HEK293 (cell line): ENCODE measurements at regions not wholly inside any gene's neighbourhood (a gene's known extent, or its start where the extent isn't known, plus 50 kb on each side); places are given as distances from the start of the nearest gene placed in this dataset.

Source experiments
- CTCF ChIA-PET: fragments of 350-600 bp; formaldehyde crosslinking; extraction: SDS; loops from one replicate; lab custom pipeline; 2021; ENCODE audit warnings: antibody characterized with exemption; lab: Yijun Ruan, JAX
- POLR2A ChIA-PET: fragments of 300-600 bp; formaldehyde crosslinking; extraction: SDS; loops from one replicate; lab custom pipeline; 2020; ENCODE audit warnings: antibody characterized with exemption, inconsistent platforms; lab: Yijun Ruan, JAX
- H3K27ac ChIP-seq: fragments of 200-500 bp; sonication (Bioruptor generic); 2 replicates; pipeline ENCODE4 v1.5.1; 2014; ENCODE audit warnings: low read depth, low read length, control low read depth, inconsistent platforms; ENCODE audit errors: extremely low read depth
- H3K36me3 ChIP-seq, 2 experiments: fragments of 200-500 bp in 1 of 2; sonication (Bioruptor generic) in 1 of 2; 1 replicate in 1 of 2; 2 replicates in 1 of 2; pipeline ENCODE4 v1.5.1; 2014 to 2017; ENCODE audit warnings: inconsistent platforms in 2 of 2, low read length in 2 of 2; ENCODE audit not compliant: control insufficient read depth in 2 of 2, insufficient read depth in 1 of 2
- H3K4me1 ChIP-seq: fragments of 200-500 bp; sonication (Bioruptor generic); 2 replicates; pipeline ENCODE4 v1.5.1; 2014; ENCODE audit warnings: mild to moderate bottlenecking, low read length, inconsistent platforms; ENCODE audit not compliant: control insufficient read depth, insufficient read depth
- H3K4me3 ChIP-seq: 2 replicates; pipeline ENCODE4 v1.5.1; 2011; ENCODE audit warnings: low read depth, mild to moderate bottlenecking, control low read depth, low read length, moderate library complexity
- H3K9me3 ChIP-seq: fragments of 200-500 bp; sonication (Bioruptor generic); 2 replicates; pipeline ENCODE4 v1.5.1; 2014; ENCODE audit warnings: low read depth, low read length, inconsistent platforms; ENCODE audit not compliant: control insufficient read depth, insufficient read depth
- BCL11B ChIP-seq: fragments of 450-650 bp; formaldehyde crosslinking; IDR thresholded peaks from 2 replicates; pipeline ENCODE4 v1.5.1; 2016; ENCODE audit warnings: low read depth, missing biosample characterization, missing genetic modification characterization
- GLIS2 ChIP-seq: fragments of 450-650 bp; formaldehyde crosslinking; IDR thresholded peaks from 2 replicates; pipeline ENCODE4 v1.5.1; 2016; ENCODE audit warnings: missing biosample characterization, missing genetic modification characterization
- IKZF3 ChIP-seq: fragments of 450-650 bp; IDR thresholded peaks from 2 replicates; pipeline ENCODE4 v1.5.0; 2018; ENCODE audit warnings: missing biosample characterization, mild to moderate bottlenecking, missing genetic modification characterization, moderate library complexity
- KLF8 ChIP-seq: fragments of 450-650 bp; formaldehyde crosslinking; IDR thresholded peaks from 2 replicates; pipeline ENCODE4 v1.5.1; 2016; ENCODE audit warnings: missing biosample characterization, missing genetic modification characterization
- MEIS1 ChIP-seq: sonication (generic); formaldehyde crosslinking; IDR thresholded peaks from 2 replicates; pipeline ENCODE4 v1.8.1; 2022; ENCODE audit warnings: missing genetic modification reagents, mild to moderate bottlenecking, borderline replicate concordance
- OSR2 ChIP-seq: fragments of 450-650 bp; formaldehyde crosslinking; IDR thresholded peaks from 2 replicates; pipeline ENCODE4 v1.5.1; 2016; ENCODE audit warnings: missing biosample characterization, missing genetic modification characterization
- SP3 ChIP-seq: fragments of 450-650 bp; formaldehyde crosslinking; IDR thresholded peaks from 2 replicates; pipeline ENCODE4 v1.5.1; 2016; ENCODE audit warnings: missing biosample characterization, missing genetic modification characterization
- ZBTB11 ChIP-seq: fragments of 450-650 bp; formaldehyde crosslinking; conservative IDR thresholded peaks from 2 replicates; pipeline ENCODE4 v1.5.1; 2016; ENCODE audit warnings: low read depth, missing biosample characterization, missing genetic modification characterization
- ZBTB21 ChIP-seq: fragments of 450-650 bp; formaldehyde crosslinking; IDR thresholded peaks from 2 replicates; pipeline ENCODE4 v1.5.1; 2017; ENCODE audit warnings: missing biosample characterization, missing genetic modification characterization
- ZBTB49 ChIP-seq: fragments of 450-650 bp; formaldehyde crosslinking; IDR thresholded peaks from 2 replicates; pipeline ENCODE4 v1.5.1; 2016; ENCODE audit warnings: missing biosample characterization, missing genetic modification characterization, low read depth
- ZNF10 ChIP-seq: fragments of 450-650 bp; formaldehyde crosslinking; IDR thresholded peaks from 2 replicates; pipeline ENCODE4 v1.5.1; 2017; ENCODE audit warnings: missing biosample characterization, missing genetic modification characterization
- ZNF175 ChIP-seq: fragments of 450-650 bp; formaldehyde crosslinking; IDR thresholded peaks from 2 replicates; pipeline ENCODE4 v1.5.1; 2016; ENCODE audit warnings: missing biosample characterization, missing genetic modification characterization
- ZNF23 ChIP-seq: fragments of 450-650 bp; formaldehyde crosslinking; IDR thresholded peaks from 2 replicates; pipeline ENCODE4 v1.5.1; 2016; ENCODE audit warnings: missing biosample characterization, missing genetic modification characterization, borderline replicate concordance
- ZNF274 ChIP-seq, 2 experiments: fragments of 200-500 bp in 1 of 2; fragments of 450-650 bp in 1 of 2; sonication (Bioruptor generic) in 1 of 2; formaldehyde crosslinking in 1 of 2; IDR thresholded peaks; 2 replicates each; pipeline versions ENCODE4 v1.5.1 to v1.6.1; 2014 to 2016; ENCODE audit warnings: borderline replicate concordance in 1 of 2, inconsistent platforms in 1 of 2, low read length in 1 of 2, missing biosample characterization in 1 of 2, missing genetic modification characterization in 1 of 2
- ZNF280D ChIP-seq: fragments of 450-650 bp; formaldehyde crosslinking; IDR thresholded peaks from 2 replicates; pipeline ENCODE4 v1.5.1; 2016; ENCODE audit warnings: missing biosample characterization, missing genetic modification characterization
- ZNF292 ChIP-seq: fragments of 450-650 bp; formaldehyde crosslinking; IDR thresholded peaks from 2 replicates; pipeline ENCODE4 v1.5.1; 2016; ENCODE audit warnings: low read depth, missing biosample characterization, missing genetic modification characterization, borderline replicate concordance
- ZNF302 ChIP-seq: fragments of 450-650 bp; formaldehyde crosslinking; IDR thresholded peaks from 2 replicates; pipeline ENCODE4 v1.5.1; 2016; ENCODE audit warnings: missing biosample characterization, missing genetic modification characterization, low read depth
- ZNF324 ChIP-seq: fragments of 450-650 bp; formaldehyde crosslinking; IDR thresholded peaks from 2 replicates; pipeline ENCODE4 v1.5.1; 2016; ENCODE audit warnings: missing biosample characterization, missing genetic modification characterization
- ZNF426 ChIP-seq: fragments of 450-650 bp; formaldehyde crosslinking; IDR thresholded peaks from 2 replicates; pipeline ENCODE4 v1.5.1; 2017; ENCODE audit warnings: missing biosample characterization, missing genetic modification characterization, mild to moderate bottlenecking, inconsistent platforms, moderate library complexity
- ZNF433 ChIP-seq: fragments of 450-650 bp; formaldehyde crosslinking; IDR thresholded peaks from 2 replicates; pipeline ENCODE4 v1.5.1; 2016; ENCODE audit warnings: missing biosample characterization, missing genetic modification characterization, low read depth
- ZNF48 ChIP-seq: fragments of 450-650 bp; formaldehyde crosslinking; IDR thresholded peaks from 2 replicates; pipeline ENCODE4 v1.5.1; 2016; ENCODE audit warnings: missing biosample characterization, missing genetic modification characterization
- ZNF544 ChIP-seq: fragments of 450-650 bp; formaldehyde crosslinking; IDR thresholded peaks from 2 replicates; pipeline ENCODE4 v1.5.0; 2017; ENCODE audit warnings: missing biosample characterization, missing genetic modification characterization
- ZNF561 ChIP-seq: fragments of 450-650 bp; IDR thresholded peaks from 2 replicates; pipeline ENCODE4 v1.5.1; 2018; ENCODE audit warnings: missing biosample characterization, missing genetic modification characterization, borderline replicate concordance
- ZNF580 ChIP-seq: fragments of 450-650 bp; formaldehyde crosslinking; IDR thresholded peaks from 2 replicates; pipeline ENCODE4 v1.5.1; 2016; ENCODE audit warnings: missing biosample characterization, missing genetic modification characterization

- Histone ChIP-seq H3K27ac (no peak overlapping the region), H3K36me3 (no peaks in the 10 kb centered on the region), H3K9me3 (no peaks in the 10 kb centered on the region), H3K4me3 (no peak overlapping the region), H3K4me1 (no peaks in the 10 kb centered on the region)
- CTCF ChIA-PET: no interaction called here
- POLR2A ChIA-PET: no interaction called here
- no peak for TF ChIP-seq ZNF175 (tag by site-specific recombination)
- no peak for TF ChIP-seq ZNF23
- no peak for TF ChIP-seq ZNF433 (tag by site-specific recombination)
- no peak for TF ChIP-seq ZNF10 (tag by site-specific recombination)
- no peak for TF ChIP-seq ZNF48 (tag by site-specific recombination)
- no peak for TF ChIP-seq ZBTB49 (tag by site-specific recombination)
- TF ChIP-seq ZNF302 (tag by site-specific recombination): no peak
- no peak for TF ChIP-seq ZNF292 (tag by site-specific recombination)
- TF ChIP-seq KLF8 (tag by site-specific recombination): no peak
- TF ChIP-seq ZNF274 (IDR thresholded peaks at IDR 0.05; ENCODE audit: low read length): no peak
- TF ChIP-seq ZNF274 (tag by site-specific recombination; IDR thresholded peaks at IDR 0.05; ENCODE audit: borderline replicate concordance): no peak
- no peak for TF ChIP-seq BCL11B (tag by site-specific recombination)
- TF ChIP-seq ZNF561 (tag by site-specific recombination): no peak
- no peak for TF ChIP-seq GLIS2
These were observed 378.7 kb downstream of the MCTP2 start for GRCh38 chr15:94610069-94610468.

GRCh38 chr15:94610485-94610884, 379.1 kb downstream of the MCTP2 start:
- Histone ChIP-seq H3K4me3 (no peak overlapping the region), H3K27ac (no peak overlapping the region), H3K4me1 (no peaks in the 10 kb centered on the region), H3K9me3 (no peaks in the 10 kb centered on the region), H3K36me3 (no peaks in the 10 kb centered on the region)
- CTCF ChIA-PET: no interaction called here
- POLR2A ChIA-PET: no interaction called here
- TF ChIP-seq ZNF544 (tag by site-specific recombination) (no peak), SP3 (tag by site-specific recombination) (no peak), ZNF324 (tag by site-specific recombination) (no peak), ZBTB11 (no peak), ZNF426 (tag by site-specific recombination) (no peak), OSR2 (tag by site-specific recombination) (no peak), ZNF580 (tag by site-specific recombination) (no peak), ZNF280D (tag by site-specific recombination) (no peak), IKZF3 (tag by site-specific recombination) (no peak), ZBTB21 (tag by site-specific recombination) (no peak), MEIS1 (CRISPR knock-in tag) (no peak)
